ENCODE measurements at regions not wholly inside any gene's neighbourhood (a gene's known extent, or its start where the extent isn't known, plus 50 kb on each side); places are given as distances from the start of the nearest gene placed in this dataset.

DNA sequence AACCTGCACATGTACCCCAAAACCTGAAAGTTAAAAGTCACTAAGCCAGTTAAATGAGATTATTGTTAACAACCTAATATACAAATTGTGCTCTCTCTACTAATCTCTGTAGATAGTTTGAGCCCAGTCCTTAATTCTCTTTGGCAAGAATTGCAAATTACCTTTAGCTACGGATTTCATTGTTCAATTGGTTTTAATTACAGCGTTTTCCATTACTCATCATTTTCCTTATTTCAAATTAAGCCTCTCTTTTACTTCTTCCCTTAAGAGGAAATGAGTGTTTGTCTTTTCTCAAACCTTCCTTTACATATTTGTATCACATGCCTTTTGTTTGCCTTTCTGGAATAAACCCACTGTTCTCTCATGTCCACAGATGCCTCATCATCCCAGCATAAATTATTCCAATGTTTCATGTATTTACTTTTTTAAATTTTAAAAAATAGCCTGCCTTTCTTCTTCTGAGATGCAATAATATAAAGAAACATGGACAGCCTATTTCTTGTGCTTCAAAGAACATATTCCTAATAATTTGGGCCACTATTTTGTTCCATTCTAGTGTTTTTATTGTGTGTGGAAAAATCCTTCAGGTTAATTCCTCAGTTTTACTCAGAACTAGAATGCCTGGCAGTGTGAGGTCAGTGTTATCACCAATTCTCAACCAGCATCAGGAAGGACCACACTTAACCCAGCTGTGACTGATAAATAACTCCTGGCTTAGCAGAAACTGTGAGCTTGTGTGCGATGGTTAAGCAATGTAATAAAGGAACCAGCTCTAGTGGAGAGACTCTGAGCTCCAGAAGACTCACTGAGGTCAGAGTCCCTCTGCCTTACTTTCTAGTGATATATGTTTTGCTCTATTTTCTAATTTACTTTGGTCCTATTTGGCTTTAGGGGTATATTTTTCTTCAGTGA lies 600.5 kb downstream of the LTN1 start:
- DNase-seq, result no peak
- intact Hi-C loops (cut with micrococcal nuclease), result no loop called here
- H3K27me3 ChIP-seq (replicated peaks in 1 of 4; ENCODE audit: control extremely low read depth in 1 of 4, control insufficient read depth in 3 of 4, insufficient read depth in 4 of 4, low read length in 3 of 4), result no peaks in the 10 kb centered on the region
- H3K27ac ChIP-seq (ENCODE audit: low read length in 2 of 2), result no peak overlapping the region
- peaks cover 0 to 24% (median 4%) of the 10 kb centered on the region in 3 donors for H3K9me3 ChIP-seq (ENCODE audit: control extremely low read depth in 1 of 3, control insufficient read depth in 2 of 3, insufficient read depth in 1 of 3, low read length in 2 of 3)
- H2AFZ ChIP-seq (ENCODE audit: insufficient read depth, low read depth, low read length, poor library complexity, severe bottlenecking), result no peak overlapping the region
- no peaks in the 10 kb centered on the region for H3K79me2 ChIP-seq (ENCODE audit: control insufficient read depth, insufficient read depth, low read length)
- no peaks in the 10 kb centered on the region for H3K4me1 ChIP-seq (ENCODE audit: control insufficient read depth in 2 of 2, insufficient read depth in 2 of 2, low read length in 2 of 2)
- ChIA-PET POLR2A (no interaction called here), CTCF (no interaction called here)
- ATAC-seq (ENCODE audit: low read depth), result no peak
- H3K4me3 ChIP-seq (ENCODE audit: control extremely low read depth in 1 of 5, extremely low read depth in 1 of 5, insufficient read depth in 1 of 5, low read depth in 2 of 5, low read length in 4 of 5), result no peak overlapping the region
- TF ChIP-seq EZH2 (IDR thresholded peaks at IDR 0.05; ENCODE audit: borderline replicate concordance, insufficient read depth, low read depth, low read length, poor library complexity, severe bottlenecking), result no peak
- TF ChIP-seq, protein P1, sequence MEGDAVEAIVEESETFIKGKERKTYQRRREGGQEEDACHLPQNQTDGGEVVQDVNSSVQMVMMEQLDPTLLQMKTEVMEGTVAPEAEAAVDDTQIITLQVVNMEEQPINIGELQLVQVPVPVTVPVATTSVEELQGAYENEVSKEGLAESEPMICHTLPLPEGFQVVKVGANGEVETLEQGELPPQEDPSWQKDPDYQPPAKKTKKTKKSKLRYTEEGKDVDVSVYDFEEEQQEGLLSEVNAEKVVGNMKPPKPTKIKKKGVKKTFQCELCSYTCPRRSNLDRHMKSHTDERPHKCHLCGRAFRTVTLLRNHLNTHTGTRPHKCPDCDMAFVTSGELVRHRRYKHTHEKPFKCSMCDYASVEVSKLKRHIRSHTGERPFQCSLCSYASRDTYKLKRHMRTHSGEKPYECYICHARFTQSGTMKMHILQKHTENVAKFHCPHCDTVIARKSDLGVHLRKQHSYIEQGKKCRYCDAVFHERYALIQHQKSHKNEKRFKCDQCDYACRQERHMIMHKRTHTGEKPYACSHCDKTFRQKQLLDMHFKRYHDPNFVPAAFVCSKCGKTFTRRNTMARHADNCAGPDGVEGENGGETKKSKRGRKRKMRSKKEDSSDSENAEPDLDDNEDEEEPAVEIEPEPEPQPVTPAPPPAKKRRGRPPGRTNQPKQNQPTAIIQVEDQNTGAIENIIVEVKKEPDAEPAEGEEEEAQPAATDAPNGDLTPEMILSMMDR (IDR thresholded peaks at IDR 0.05), result no peak
- H3K27ac Mint-ChIP-seq, result no peak overlapping the region
- H3K9me3 Mint-ChIP-seq (ENCODE audit: insufficient read depth), result peaks cover 8% of the 10 kb centered on the region
- H3K4me3 Mint-ChIP-seq, result no peak overlapping the region
- H3K36me3 ChIP-seq (replicated peaks in 1 of 2; ENCODE audit: control extremely low read depth in 1 of 2, control insufficient read depth in 1 of 2, extremely low read depth in 1 of 2, insufficient read depth in 2 of 2, low read length in 1 of 2), result no peaks in the 10 kb centered on the region
- no peaks in the 10 kb centered on the region for H3K27me3 Mint-ChIP-seq
- no peak overlapping the region for H3K9ac ChIP-seq (ENCODE audit: low read length)
- no peaks in the 10 kb centered on the region for H4K20me1 ChIP-seq (ENCODE audit: control insufficient read depth, insufficient read depth, low read length, poor library complexity, severe bottlenecking)
- no peak overlapping the region for H3K4me2 ChIP-seq (replicated peaks; ENCODE audit: low read depth, low read length, poor library complexity, severe bottlenecking)
- no peaks in the 10 kb centered on the region for H3K4me1 Mint-ChIP-seq
- WGBS (ENCODE audit: insufficient coverage), result no CpG with 5 or more reads among the region's 3 CpGs

DNA sequence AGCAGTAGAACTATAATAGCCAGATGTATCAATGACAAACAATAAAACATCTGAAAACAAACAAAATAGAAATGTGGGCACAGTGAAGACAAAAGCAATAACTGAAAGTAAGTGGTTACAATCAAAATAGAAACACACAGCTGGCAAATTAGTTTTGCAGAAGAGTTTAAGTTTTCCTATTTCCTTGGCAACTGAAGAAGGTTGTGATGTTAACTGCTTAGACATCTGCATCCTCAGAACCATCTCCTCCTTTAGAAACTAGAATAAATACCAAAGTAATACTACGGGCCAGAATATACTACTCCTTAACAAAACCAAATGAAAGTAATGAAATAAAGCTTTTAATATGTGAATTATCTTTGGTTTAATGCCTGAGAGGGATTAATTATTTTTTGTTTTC lies 605.5 kb downstream of the LTN1 start:
- no peaks in the 10 kb centered on the region for H3K9me3 Mint-ChIP-seq (ENCODE audit: insufficient read depth)
- H3K4me3 ChIP-seq (ENCODE audit: control extremely low read depth in 1 of 5, extremely low read depth in 1 of 5, insufficient read depth in 1 of 5, low read depth in 2 of 5, low read length in 4 of 5), result no peak overlapping the region
- ChIA-PET CTCF (no interaction called here), POLR2A (no interaction called here)
- no peak overlapping the region for H2AFZ ChIP-seq (ENCODE audit: insufficient read depth, low read depth, low read length, poor library complexity, severe bottlenecking)
- no peaks in the 10 kb centered on the region for H3K27me3 ChIP-seq (replicated peaks in 1 of 4; ENCODE audit: control extremely low read depth in 1 of 4, control insufficient read depth in 3 of 4, insufficient read depth in 4 of 4, low read length in 3 of 4)
- H3K4me1 Mint-ChIP-seq, result no peaks in the 10 kb centered on the region
- no peaks in the 10 kb centered on the region for H4K20me1 ChIP-seq (ENCODE audit: control insufficient read depth, insufficient read depth, low read length, poor library complexity, severe bottlenecking)
- intact Hi-C loops (cut with micrococcal nuclease), result no loop called here
- no CpG with 5 or more reads among the region's 1 CpG for WGBS (ENCODE audit: insufficient coverage)
- H3K27ac ChIP-seq (ENCODE audit: low read length in 2 of 2), result no peak overlapping the region
- ATAC-seq (ENCODE audit: low read depth), result no peak
- no peak overlapping the region for H3K27ac Mint-ChIP-seq
- no peak overlapping the region for H3K9ac ChIP-seq (ENCODE audit: low read length)
- H3K4me2 ChIP-seq (replicated peaks; ENCODE audit: low read depth, low read length, poor library complexity, severe bottlenecking), result no peak overlapping the region
- no peaks in the 10 kb centered on the region for H3K4me1 ChIP-seq (ENCODE audit: control insufficient read depth in 2 of 2, insufficient read depth in 2 of 2, low read length in 2 of 2)
- H3K79me2 ChIP-seq (ENCODE audit: control insufficient read depth, insufficient read depth, low read length), result no peaks in the 10 kb centered on the region
- H3K27me3 Mint-ChIP-seq, result no peaks in the 10 kb centered on the region
- TF ChIP-seq EZH2 (IDR thresholded peaks at IDR 0.05; ENCODE audit: borderline replicate concordance, insufficient read depth, low read depth, low read length, poor library complexity, severe bottlenecking), result no peak
- TF ChIP-seq, protein P1 (IDR thresholded peaks at IDR 0.05), result no peak
- H3K36me3 ChIP-seq (replicated peaks in 1 of 2; ENCODE audit: control extremely low read depth in 1 of 2, control insufficient read depth in 1 of 2, extremely low read depth in 1 of 2, insufficient read depth in 2 of 2, low read length in 1 of 2), result no peaks in the 10 kb centered on the region
- H3K9me3 ChIP-seq (ENCODE audit: control extremely low read depth in 1 of 3, control insufficient read depth in 2 of 3, insufficient read depth in 1 of 3, low read length in 2 of 3), result no peaks in the 10 kb centered on the region
- DNase-seq, result no peak
- no peak overlapping the region for H3K4me3 Mint-ChIP-seq
